K562 (cell line): ENCODE measurements at regions not wholly inside any gene's neighbourhood (a gene's known extent, or its start where the extent isn't known, plus 50 kb on each side); places are given as distances from the start of the nearest gene placed in this dataset.

Experiments used
- ATAC-seq: fragments of 200-7000 bp; cut with Tn5 transposase; 3 replicates; pipeline ENCODE4 v1.9.1; 2020; ENCODE audit warnings: moderate library complexity
- BruUV-seq: library from RNA; stranded (reverse); fragments of 400-500 nt; replicated peaks from 2 replicates; lab custom pipeline; 2021; lab: Mats Ljungman, UMichigan
- CTCF ChIA-PET: fragments of 300-600 bp; formaldehyde crosslinking; extraction: SDS; loops from one replicate; lab custom pipeline; 2021; ENCODE audit warnings: low intra/inter-chr PET ratio; lab: Yijun Ruan, JAX
- POLR2A ChIA-PET: fragments of 300-600, 350-650 bp; sonication (Branson Sonifier 250); formaldehyde crosslinking; extraction: SDS; loops from one replicate; lab custom pipeline; 2021; ENCODE audit warnings: antibody characterized with exemption, inconsistent platforms; lab: Yijun Ruan, JAX
- DNase-seq, 4 experiments: peaks; one replicate each; pipeline versions ENCODE4 v3.0.0 to v3.0.0-alpha.2; 2011 to 2018; ENCODE audit warnings: low spot score in 3 of 4, mixed read lengths in 3 of 4; ENCODE audit errors: extremely low read depth in 1 of 4
- FAIRE-seq: peaks from 2 replicates; lab custom pipeline; 2011; peaks lifted over from hg19 to GRCh38; lab: Jason Lieb, UNC
- H2AFZ ChIP-seq: 2 replicates; pipeline ENCODE4 v1.6.0; 2011; ENCODE audit warnings: low read depth, low read length, control low read depth, inconsistent platforms
- H3K27ac ChIP-seq: fragments of 200-600 bp; 3 replicates; pipeline ENCODE4 v1.8.0; 2011; ENCODE audit warnings: low read depth, mild to moderate bottlenecking, control low read depth, inconsistent platforms, low read length, moderate library complexity, mixed read lengths; ENCODE audit errors: extremely low read depth
- H3K27me3 ChIP-seq, 2 experiments: fragments of 300-600 bp in 1 of 2; 2 replicates in 1 of 2; 3 replicates in 1 of 2; pipeline versions ENCODE4 v1.6.0 to v1.8.0; 2011; ENCODE audit warnings: inconsistent platforms in 2 of 2, low read length in 2 of 2, mild to moderate bottlenecking in 1 of 2, mixed read lengths in 1 of 2, moderate library complexity in 1 of 2; ENCODE audit not compliant: control insufficient read depth in 2 of 2, insufficient read depth in 2 of 2
- H3K36me3 ChIP-seq: fragments of 300-600 bp; 3 replicates; pipeline ENCODE4 v1.8.0; 2011; ENCODE audit warnings: mild to moderate bottlenecking, low read length, inconsistent platforms; ENCODE audit not compliant: control insufficient read depth, insufficient read depth
- H3K4me1 ChIP-seq, 2 experiments: fragments of 200-600 bp in 1 of 2; replicated peaks in 1 of 2; 2 replicates in 1 of 2; 3 replicates in 1 of 2; pipeline versions ENCODE4 v1.5.1 to v1.8.0; 2011; ENCODE audit warnings: inconsistent platforms in 2 of 2, low read length in 2 of 2, mild to moderate bottlenecking in 1 of 2, mixed read lengths in 1 of 2, moderate library complexity in 1 of 2; ENCODE audit not compliant: control insufficient read depth in 2 of 2, insufficient read depth in 2 of 2
- H3K4me2 ChIP-seq: 2 replicates; pipeline ENCODE4 v1.6.1; 2011; ENCODE audit warnings: low read length, control low read depth, inconsistent platforms, mixed read lengths; ENCODE audit not compliant: insufficient read depth
- H3K4me3 ChIP-seq: fragments of 200-600 bp; sonication (generic), shearing (Covaris generic); 2 replicates; pipeline ENCODE4 v1.5.1; 2016; ENCODE audit warnings: control low read depth, inconsistent platforms
- H3K79me2 ChIP-seq: fragments of 200-600 bp; 3 replicates; pipeline ENCODE4 v1.8.0; 2011; ENCODE audit warnings: low read length, inconsistent platforms; ENCODE audit not compliant: control insufficient read depth, insufficient read depth
- H3K9ac ChIP-seq, 2 experiments: 2 replicates each; pipeline versions ENCODE4 v1.6.0 to v1.6.1; 2011; ENCODE audit warnings: low read depth in 2 of 2, low read length in 2 of 2, control low read depth in 1 of 2, inconsistent platforms in 1 of 2, mild to moderate bottlenecking in 1 of 2, mixed read lengths in 1 of 2; ENCODE audit not compliant: insufficient read depth in 1 of 2
- H3K9me1 ChIP-seq: one replicate; pipeline ENCODE4 v1.6.0; 2011; ENCODE audit warnings: inconsistent platforms, mild to moderate bottlenecking, low read length, moderate library complexity; ENCODE audit not compliant: control insufficient read depth, insufficient read depth
- H3K9me3 ChIP-seq: replicated peaks from 2 replicates; pipeline ENCODE4 v1.5.1; 2011; ENCODE audit warnings: low read depth, low read length, inconsistent platforms; ENCODE audit not compliant: control insufficient read depth, insufficient read depth
- H4K20me1 ChIP-seq: replicated peaks from 2 replicates; pipeline ENCODE4 v1.6.1; 2011; ENCODE audit warnings: low read length, inconsistent platforms, mixed read lengths; ENCODE audit not compliant: control insufficient read depth, insufficient read depth
- ARID1B ChIP-seq: fragments of 450-650 bp; IDR thresholded peaks from 2 replicates; pipeline ENCODE4 v1.6.1; 2016; ENCODE audit warnings: antibody characterized with exemption, mild to moderate bottlenecking, inconsistent platforms
- FOSL1 ChIP-seq: fragments of 200-800 bp; sonication (Bioruptor generic); conservative IDR thresholded peaks from 2 replicates; pipeline ENCODE4 v1.6.1; 2016; ENCODE audit warnings: missing genetic modification characterization, missing compliant biosample characterization
- HMBOX1 ChIP-seq: sonication (generic); IDR thresholded peaks from 2 replicates; pipeline ENCODE4 v1.6.1; 2016
- JUND ChIP-seq, 2 experiments: IDR thresholded peaks; 2 replicates in 1 of 2; 3 replicates in 1 of 2; pipeline ENCODE4 v1.6.1; 2011; ENCODE audit warnings: borderline replicate concordance in 2 of 2, low read depth in 2 of 2, low read length in 2 of 2, improper control_type of control experiment in 1 of 2, missing biosample characterization in 1 of 2, missing genetic modification characterization in 1 of 2, missing genetic modification reagents in 1 of 2
- NFRKB ChIP-seq: fragments of 450-650 bp; IDR thresholded peaks from 2 replicates; pipeline ENCODE4 v1.6.1; 2016; ENCODE audit warnings: low read depth
- NFXL1 ChIP-seq: fragments of 450-650 bp; formaldehyde crosslinking; IDR thresholded peaks from 2 replicates; pipeline ENCODE4 v1.4.0; 2021; ENCODE audit warnings: mild to moderate bottlenecking
- SMARCA4 ChIP-seq: fragments of 450-650 bp; IDR thresholded peaks from 2 replicates; pipeline ENCODE4 v1.6.1; 2016
- ZBTB9 ChIP-seq: fragments of 450-650 bp; formaldehyde crosslinking; IDR thresholded peaks from 2 replicates; pipeline ENCODE4 v1.4.0; 2020; ENCODE audit warnings: mild to moderate bottlenecking, moderate library complexity
- ZNF785 ChIP-seq: fragments of 250-450 bp; sonication (Bioruptor Pico); IDR thresholded peaks from 2 replicates; pipeline ENCODE4 v1.4.0; 2020; ENCODE audit warnings: mild to moderate bottlenecking
- WGBS: fragments of 100-300 bp; shearing (Covaris generic); methylation state at CpG from one replicate; pipeline ENCODE4 v1.1.6; 2016; ENCODE audit warnings: low coverage, mixed read lengths; ENCODE audit not compliant: insufficient coverage; ENCODE audit errors: missing lambda C conversion rate; 5-methylcytosine and 5-hydroxymethylcytosine counted together
- in situ Hi-C: fragments of 300-500 bp; cut with MboI; formaldehyde crosslinking; loops from 4 replicates; pipeline ENCODE4 v1.15.0; 2018; ENCODE audit warnings: inconsistent platforms, mixed read lengths
- intact Hi-C: fragments of 100-400 bp; cut with micrococcal nuclease; formaldehyde crosslinking; loops from 2 replicates; pipeline ENCODE4 v1.14.2; 2022
- TF ChIP-seq, protein P1 (sequence below), 2 experiments: IDR thresholded peaks; 2 replicates each; pipeline ENCODE4 v1.6.1; 2012; ENCODE audit warnings: improper control_type of control experiment in 2 of 2, low read depth in 2 of 2, low read length in 2 of 2, borderline replicate concordance in 1 of 2
- TF ChIP-seq, protein P2 (sequence below): sonication (generic); formaldehyde crosslinking; IDR thresholded peaks from 2 replicates; pipeline ENCODE4 v1.8.0; 2023; ENCODE audit warnings: missing genetic modification reagents, mild to moderate bottlenecking, borderline replicate concordance

DNA sequence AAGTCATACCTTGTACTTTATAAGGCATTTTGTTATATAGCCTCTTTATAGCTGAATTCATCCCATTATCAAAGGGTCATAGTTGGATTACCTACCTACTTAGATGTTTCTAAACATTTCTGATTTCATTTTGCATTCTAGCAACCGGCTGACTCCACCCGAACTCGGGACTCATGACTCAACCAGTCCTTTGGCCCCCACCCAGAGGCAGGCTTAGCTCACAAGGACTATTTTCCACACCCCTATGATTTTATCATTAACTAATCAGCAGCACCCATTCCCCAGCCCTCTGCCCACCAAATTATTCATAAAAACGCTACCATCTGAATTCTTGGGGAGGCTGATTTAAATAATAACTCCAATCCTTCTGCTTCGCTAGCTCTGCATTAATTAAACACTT lies 79.9 kb upstream of the EGFL6 start:
- no peak overlapping the region for H3K9ac ChIP-seq
- no peak for FAIRE-seq
- ChIA-PET POLR2A (interaction anchor here (0.8 kb wide), 2 partner anchors 92 to 339 kb away, joined by 3 read pairs; no protein-coding TSS in a partner anchor), CTCF (interaction anchor here (0.6 kb wide), 1 partner anchor 13 kb away, joined by 3 read pairs; no protein-coding TSS in a partner anchor)
- H3K9me1 ChIP-seq, result no peaks in the 10 kb centered on the region
- peak in 1 of 4 experiments; percentile 18 for DNase-seq
- H3K4me1 ChIP-seq, result no peaks in the 10 kb centered on the region
- H3K27ac ChIP-seq, result no peak overlapping the region
- H3K27me3 ChIP-seq, result no peaks in the 10 kb centered on the region; a peak in 2 of 5 replicates
- intact Hi-C loops (loop anchor here (5.0 to 10.0 kb wide), 5 partner anchors 135 to 665 kb away; no protein-coding TSS in a partner anchor), in situ Hi-C loops (loop anchor here (25.0 kb wide), 1 partner anchor 677 kb away; no protein-coding TSS in a partner anchor)
- BruUV-seq, result no TSS peak
- 0% methylated on average over 5 of the region's 5 CpGs for whole genome bisulfite sequencing
- H3K36me3 ChIP-seq, result no peaks in the 10 kb centered on the region
- H3K4me2 ChIP-seq, result no peak overlapping the region
- no peak for ATAC-seq
- H3K79me2 ChIP-seq, result no peaks in the 10 kb centered on the region
- no peaks in the 10 kb centered on the region for H4K20me1 ChIP-seq
- no peak overlapping the region for H3K4me3 ChIP-seq
- peak; percentile 73 for TF ChIP-seq FOSL1 (tag)
- TF ChIP-seq, protein P1, sequence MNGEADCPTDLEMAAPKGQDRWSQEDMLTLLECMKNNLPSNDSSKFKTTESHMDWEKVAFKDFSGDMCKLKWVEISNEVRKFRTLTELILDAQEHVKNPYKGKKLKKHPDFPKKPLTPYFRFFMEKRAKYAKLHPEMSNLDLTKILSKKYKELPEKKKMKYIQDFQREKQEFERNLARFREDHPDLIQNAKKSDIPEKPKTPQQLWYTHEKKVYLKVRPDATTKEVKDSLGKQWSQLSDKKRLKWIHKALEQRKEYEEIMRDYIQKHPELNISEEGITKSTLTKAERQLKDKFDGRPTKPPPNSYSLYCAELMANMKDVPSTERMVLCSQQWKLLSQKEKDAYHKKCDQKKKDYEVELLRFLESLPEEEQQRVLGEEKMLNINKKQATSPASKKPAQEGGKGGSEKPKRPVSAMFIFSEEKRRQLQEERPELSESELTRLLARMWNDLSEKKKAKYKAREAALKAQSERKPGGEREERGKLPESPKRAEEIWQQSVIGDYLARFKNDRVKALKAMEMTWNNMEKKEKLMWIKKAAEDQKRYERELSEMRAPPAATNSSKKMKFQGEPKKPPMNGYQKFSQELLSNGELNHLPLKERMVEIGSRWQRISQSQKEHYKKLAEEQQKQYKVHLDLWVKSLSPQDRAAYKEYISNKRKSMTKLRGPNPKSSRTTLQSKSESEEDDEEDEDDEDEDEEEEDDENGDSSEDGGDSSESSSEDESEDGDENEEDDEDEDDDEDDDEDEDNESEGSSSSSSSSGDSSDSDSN (IDR thresholded peaks at IDR 0.05; ENCODE audit: borderline replicate concordance in 1 of 2, low read depth in 2 of 2, low read length in 2 of 2), result no peak
- TF ChIP-seq JUND (IDR thresholded peaks at IDR 0.05; ENCODE audit: borderline replicate concordance, low read depth, low read length), result peak; percentile 48; the same call in 1 of the 2 replicates
- TF ChIP-seq JUND (tag; IDR thresholded peaks at IDR 0.05; ENCODE audit: borderline replicate concordance, low read depth, low read length), result no peak
- no peak for TF ChIP-seq ZNF785 (CRISPR knock-in tag)
- TF ChIP-seq ARID1B, result 0 out of 2 replicates have a peak, but pooled peaks have one; percentile 13
- no peak for TF ChIP-seq NFRKB
- no peak for TF ChIP-seq NFXL1
- TF ChIP-seq, protein P2, sequence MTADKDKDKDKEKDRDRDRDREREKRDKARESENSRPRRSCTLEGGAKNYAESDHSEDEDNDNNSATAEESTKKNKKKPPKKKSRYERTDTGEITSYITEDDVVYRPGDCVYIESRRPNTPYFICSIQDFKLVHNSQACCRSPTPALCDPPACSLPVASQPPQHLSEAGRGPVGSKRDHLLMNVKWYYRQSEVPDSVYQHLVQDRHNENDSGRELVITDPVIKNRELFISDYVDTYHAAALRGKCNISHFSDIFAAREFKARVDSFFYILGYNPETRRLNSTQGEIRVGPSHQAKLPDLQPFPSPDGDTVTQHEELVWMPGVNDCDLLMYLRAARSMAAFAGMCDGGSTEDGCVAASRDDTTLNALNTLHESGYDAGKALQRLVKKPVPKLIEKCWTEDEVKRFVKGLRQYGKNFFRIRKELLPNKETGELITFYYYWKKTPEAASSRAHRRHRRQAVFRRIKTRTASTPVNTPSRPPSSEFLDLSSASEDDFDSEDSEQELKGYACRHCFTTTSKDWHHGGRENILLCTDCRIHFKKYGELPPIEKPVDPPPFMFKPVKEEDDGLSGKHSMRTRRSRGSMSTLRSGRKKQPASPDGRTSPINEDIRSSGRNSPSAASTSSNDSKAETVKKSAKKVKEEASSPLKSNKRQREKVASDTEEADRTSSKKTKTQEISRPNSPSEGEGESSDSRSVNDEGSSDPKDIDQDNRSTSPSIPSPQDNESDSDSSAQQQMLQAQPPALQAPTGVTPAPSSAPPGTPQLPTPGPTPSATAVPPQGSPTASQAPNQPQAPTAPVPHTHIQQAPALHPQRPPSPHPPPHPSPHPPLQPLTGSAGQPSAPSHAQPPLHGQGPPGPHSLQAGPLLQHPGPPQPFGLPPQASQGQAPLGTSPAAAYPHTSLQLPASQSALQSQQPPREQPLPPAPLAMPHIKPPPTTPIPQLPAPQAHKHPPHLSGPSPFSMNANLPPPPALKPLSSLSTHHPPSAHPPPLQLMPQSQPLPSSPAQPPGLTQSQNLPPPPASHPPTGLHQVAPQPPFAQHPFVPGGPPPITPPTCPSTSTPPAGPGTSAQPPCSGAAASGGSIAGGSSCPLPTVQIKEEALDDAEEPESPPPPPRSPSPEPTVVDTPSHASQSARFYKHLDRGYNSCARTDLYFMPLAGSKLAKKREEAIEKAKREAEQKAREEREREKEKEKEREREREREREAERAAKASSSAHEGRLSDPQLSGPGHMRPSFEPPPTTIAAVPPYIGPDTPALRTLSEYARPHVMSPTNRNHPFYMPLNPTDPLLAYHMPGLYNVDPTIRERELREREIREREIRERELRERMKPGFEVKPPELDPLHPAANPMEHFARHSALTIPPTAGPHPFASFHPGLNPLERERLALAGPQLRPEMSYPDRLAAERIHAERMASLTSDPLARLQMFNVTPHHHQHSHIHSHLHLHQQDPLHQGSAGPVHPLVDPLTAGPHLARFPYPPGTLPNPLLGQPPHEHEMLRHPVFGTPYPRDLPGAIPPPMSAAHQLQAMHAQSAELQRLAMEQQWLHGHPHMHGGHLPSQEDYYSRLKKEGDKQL (CRISPR knock-in tag), result no peak
- 0 out of 2 replicates have a peak, but pooled peaks have one; percentile 21 for TF ChIP-seq SMARCA4
- TF ChIP-seq ZBTB9 (CRISPR knock-in tag), result no peak
- 0 out of 2 replicates have a peak, but pooled peaks have one; percentile 21 for TF ChIP-seq HMBOX1
- H2AFZ ChIP-seq, result no peak overlapping the region
- H3K9me3 ChIP-seq, result no peaks in the 10 kb centered on the region
